SH-SY5Y (cell line): ENCODE measurements at regions not wholly inside any gene's neighbourhood (a gene's known extent, or its start where the extent isn't known, plus 50 kb on each side); places are given as distances from the start of the nearest gene placed in this dataset.

Experiments used
- GATA2 ChIP-seq: IDR thresholded peaks from 2 replicates; pipeline ENCODE4 v1.6.1; 2011; ENCODE audit warnings: mild to moderate bottlenecking, low read depth, low read length
- GATA3 ChIP-seq: IDR thresholded peaks from 2 replicates; pipeline ENCODE4 v1.6.1; 2011; ENCODE audit warnings: low read depth, mild to moderate bottlenecking, low read length, moderate library complexity

DNA sequence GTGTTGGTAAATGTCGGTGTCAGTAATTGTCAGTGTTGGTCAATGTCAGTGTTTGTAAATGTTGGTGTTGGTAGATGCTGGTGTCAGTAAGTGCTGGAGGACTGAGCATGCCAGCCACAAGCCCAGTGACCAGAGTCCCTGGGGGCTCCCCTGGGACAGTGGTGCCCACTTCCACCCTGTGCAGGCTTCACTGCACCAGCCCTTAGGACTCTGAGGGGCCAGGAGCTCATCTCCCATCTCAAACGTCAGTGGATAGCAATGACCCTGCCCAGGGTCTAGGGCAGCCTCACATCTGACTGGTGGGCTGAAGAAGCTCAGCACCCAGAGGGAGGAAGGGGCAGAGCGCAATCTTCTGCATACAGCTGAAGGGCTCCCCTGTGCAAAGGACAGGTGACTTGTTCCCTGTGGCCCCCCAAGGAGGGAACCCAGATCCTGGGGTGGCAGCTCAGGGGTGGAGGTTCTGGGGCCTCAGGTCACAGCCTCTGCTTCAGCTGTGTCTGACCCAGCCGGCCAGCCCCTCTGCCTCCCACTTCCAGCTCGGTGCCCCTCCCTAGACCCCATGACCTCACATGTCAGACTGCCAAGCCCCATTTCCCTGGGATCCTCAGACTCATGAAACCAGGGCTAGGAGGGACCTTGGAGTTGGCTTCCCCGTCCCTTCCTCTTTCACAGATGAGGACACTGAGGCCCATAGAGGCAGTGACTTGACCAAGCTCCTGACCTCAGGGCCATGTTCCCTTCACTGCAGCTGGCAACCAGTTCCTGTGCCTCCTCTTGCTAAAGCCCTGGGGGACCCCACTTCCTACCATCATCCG lies 138.4 kb downstream of the CRYBB2 start:
- no peak for TF ChIP-seq GATA2
- TF ChIP-seq GATA3: no peak
